PC-3 (cell line): ENCODE measurements at regions not wholly inside any gene's neighbourhood (a gene's known extent, or its start where the extent isn't known, plus 50 kb on each side); places are given as distances from the start of the nearest gene placed in this dataset.

Experiments
- ATAC-seq: fragments of 200-7000 bp; cut with Tn5 transposase; 2 replicates; pipeline ENCODE4 v1.9.1; 2020; ENCODE audit warnings: mild to moderate bottlenecking, moderate library complexity
- BruUV-seq: library from RNA; stranded (reverse); fragments of 400-500 nt; replicated peaks from 2 replicates; lab custom pipeline; 2021; lab: Mats Ljungman, UMichigan
- CTCF ChIA-PET: fragments of 300-600 bp; sonication (Branson Sonifier 250); formaldehyde crosslinking; loops from one replicate; lab custom pipeline; 2022; ENCODE audit warnings: antibody characterized with exemption; lab: Charles Lee
- POLR2A ChIA-PET: fragments of 300-600 bp; sonication (Branson Sonifier 250); formaldehyde crosslinking; loops from one replicate; lab custom pipeline; 2022; ENCODE audit warnings: antibody characterized with exemption; ENCODE audit not compliant: unreplicated experiment; lab: Charles Lee
- DNase-seq: peaks from one replicate; pipeline ENCODE4 v3.0.0-alpha.2; 2015
- H2AFZ ChIP-seq: fragments of 300-600 bp; sonication (generic); 2 replicates; pipeline ENCODE4 v1.6.0; 2016; ENCODE audit warnings: antibody characterized with exemption, low read length
- H3F3A ChIP-seq: fragments of 300-600 bp; sonication (generic); one replicate; pipeline ENCODE4 v1.6.0; 2017; ENCODE audit warnings: antibody characterized with exemption, low read length, control low read depth, mild to moderate bottlenecking; ENCODE audit not compliant: unreplicated experiment
- H3K27ac ChIP-seq: fragments of 300-600 bp; sonication (generic); 2 replicates; pipeline ENCODE4 v1.5.1; 2016; ENCODE audit warnings: mild to moderate bottlenecking, low read length
- H3K27me3 ChIP-seq: fragments of 300-600 bp; sonication (generic); 2 replicates; pipeline ENCODE4 v1.6.1; 2016; ENCODE audit warnings: low read length, mixed read lengths
- H3K36me3 ChIP-seq: fragments of 300-600 bp; sonication (generic); 2 replicates; pipeline ENCODE4 v1.6.1; 2016; ENCODE audit warnings: low read depth, mixed run types, low read length, mixed read lengths
- H3K4me1 ChIP-seq: fragments of 300-600 bp; sonication (generic); 2 replicates; pipeline ENCODE4 v1.5.1; 2016; ENCODE audit warnings: low read length; ENCODE audit not compliant: insufficient read depth
- H3K4me2 ChIP-seq: fragments of 300-600 bp; sonication (generic); 2 replicates; pipeline ENCODE4 v1.6.0; 2016; ENCODE audit warnings: low read length
- H3K4me3 ChIP-seq: fragments of 300-600 bp; sonication (generic); 2 replicates; pipeline ENCODE4 v1.5.1; 2016; ENCODE audit warnings: mild to moderate bottlenecking, low read length, mixed read lengths
- H3K79me2 ChIP-seq: fragments of 300-600 bp; sonication (generic); 2 replicates; pipeline ENCODE4 v1.6.1; 2017; ENCODE audit warnings: low read length, mixed read lengths
- H3K9ac ChIP-seq: fragments of 300-600 bp; sonication (generic); 2 replicates; pipeline ENCODE4 v1.6.0; 2016; ENCODE audit warnings: mild to moderate bottlenecking, low read length
- H3K9me2 ChIP-seq: fragments of 300-600 bp; sonication (generic); replicated peaks from 2 replicates; pipeline ENCODE4 v1.6.1; 2016; ENCODE audit warnings: mixed run types, low read length, mixed read lengths
- H3K9me3 ChIP-seq: fragments of 300-600 bp; sonication (generic); 2 replicates; pipeline ENCODE4 v1.6.1; 2016; ENCODE audit warnings: low read length, mixed read lengths
- H4K20me1 ChIP-seq: fragments of 300-600 bp; sonication (generic); 2 replicates; pipeline ENCODE4 v1.6.1; 2016; ENCODE audit warnings: low read length, mixed read lengths
- EZH2 ChIP-seq: fragments of 300-600 bp; sonication (generic); IDR thresholded peaks from one replicate; pipeline ENCODE4 v1.6.1; 2017; ENCODE audit warnings: antibody characterized with exemption, mild to moderate bottlenecking, low read length; ENCODE audit not compliant: unreplicated experiment
- EZH2phosphoT487 ChIP-seq: fragments of 300-600 bp; sonication (generic); IDR thresholded peaks from 2 replicates; pipeline ENCODE4 v1.6.1; 2018; ENCODE audit warnings: mild to moderate bottlenecking, antibody characterized with exemption, low read length, borderline replicate concordance
- intact Hi-C: fragments of 100-400 bp; cut with micrococcal nuclease; formaldehyde crosslinking; loops from 2 replicates; pipeline ENCODE4 v1.9.0; 2023
- TF ChIP-seq, protein P1 (sequence below): fragments of 300-600 bp; sonication (generic); conservative IDR thresholded peaks from 2 replicates; pipeline ENCODE4 v1.5.1; 2017; ENCODE audit warnings: antibody characterized with exemption, low read depth, mild to moderate bottlenecking, low read length

DNA sequence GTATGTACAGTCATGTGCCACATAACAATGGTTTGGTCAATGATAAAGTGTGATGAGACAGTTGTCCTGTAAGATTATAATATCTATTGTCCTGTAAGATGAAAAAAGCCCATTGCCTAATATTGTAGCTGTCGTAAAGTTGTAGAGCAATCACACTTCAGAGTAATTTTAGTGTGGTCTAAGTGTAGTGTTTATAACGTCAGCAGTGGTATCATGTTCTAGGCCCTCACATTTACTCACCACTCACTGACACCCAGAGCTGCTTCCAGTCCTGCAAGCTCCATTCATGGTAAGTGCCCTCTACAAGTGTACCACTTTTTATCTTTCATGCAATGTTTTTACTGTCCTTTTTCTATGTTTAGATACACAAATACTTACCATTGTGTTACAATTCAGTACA lies 259.9 kb upstream of the RAB4A start:
- DNase-seq = no peak
- TF ChIP-seq, protein P1, sequence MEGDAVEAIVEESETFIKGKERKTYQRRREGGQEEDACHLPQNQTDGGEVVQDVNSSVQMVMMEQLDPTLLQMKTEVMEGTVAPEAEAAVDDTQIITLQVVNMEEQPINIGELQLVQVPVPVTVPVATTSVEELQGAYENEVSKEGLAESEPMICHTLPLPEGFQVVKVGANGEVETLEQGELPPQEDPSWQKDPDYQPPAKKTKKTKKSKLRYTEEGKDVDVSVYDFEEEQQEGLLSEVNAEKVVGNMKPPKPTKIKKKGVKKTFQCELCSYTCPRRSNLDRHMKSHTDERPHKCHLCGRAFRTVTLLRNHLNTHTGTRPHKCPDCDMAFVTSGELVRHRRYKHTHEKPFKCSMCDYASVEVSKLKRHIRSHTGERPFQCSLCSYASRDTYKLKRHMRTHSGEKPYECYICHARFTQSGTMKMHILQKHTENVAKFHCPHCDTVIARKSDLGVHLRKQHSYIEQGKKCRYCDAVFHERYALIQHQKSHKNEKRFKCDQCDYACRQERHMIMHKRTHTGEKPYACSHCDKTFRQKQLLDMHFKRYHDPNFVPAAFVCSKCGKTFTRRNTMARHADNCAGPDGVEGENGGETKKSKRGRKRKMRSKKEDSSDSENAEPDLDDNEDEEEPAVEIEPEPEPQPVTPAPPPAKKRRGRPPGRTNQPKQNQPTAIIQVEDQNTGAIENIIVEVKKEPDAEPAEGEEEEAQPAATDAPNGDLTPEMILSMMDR = no peak
- no peak for TF ChIP-seq EZH2
- TF ChIP-seq EZH2phosphoT487 = no peak
- peaks cover 54% of the 10 kb centered on the region for H3K27me3 ChIP-seq
- H3F3A ChIP-seq = no peaks in the 10 kb centered on the region
- no peaks in the 10 kb centered on the region for H3K9me2 ChIP-seq
- H3K9ac ChIP-seq = no peak overlapping the region
- H2AFZ ChIP-seq = no peak overlapping the region
- intact Hi-C loops = no loop called here
- H3K27ac ChIP-seq = no peak overlapping the region
- no peaks in the 10 kb centered on the region for H3K79me2 ChIP-seq
- H4K20me1 ChIP-seq = no peaks in the 10 kb centered on the region
- BruUV-seq = no TSS peak
- no peak overlapping the region for H3K4me2 ChIP-seq
- POLR2A ChIA-PET = no interaction called here
- no peak overlapping the region for H3K4me3 ChIP-seq
- no peaks in the 10 kb centered on the region for H3K4me1 ChIP-seq
- no peaks in the 10 kb centered on the region for H3K9me3 ChIP-seq
- no peak for ATAC-seq
- CTCF ChIA-PET = no interaction called here
- H3K36me3 ChIP-seq = no peaks in the 10 kb centered on the region

DNA sequence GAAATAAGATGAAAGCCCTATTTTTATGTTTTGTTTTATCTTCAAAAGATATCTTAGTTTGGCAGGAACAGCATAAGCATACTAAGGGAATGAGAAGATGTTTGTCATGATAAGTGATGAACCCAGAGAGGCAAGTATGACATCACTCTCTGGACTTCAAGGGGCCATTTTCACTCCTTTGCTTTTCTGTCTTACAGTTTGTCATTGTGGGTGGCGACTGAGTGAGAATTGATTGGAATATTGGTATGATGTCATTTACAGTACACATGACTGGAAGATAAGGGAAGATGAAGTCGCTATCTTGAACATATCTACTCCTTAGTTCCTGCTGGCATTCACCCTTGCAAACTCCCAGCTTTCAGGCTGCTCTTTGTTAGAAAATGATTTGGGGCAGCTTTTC lies 258.1 kb upstream of the RAB4A start:
- TF ChIP-seq EZH2 (no peak), EZH2phosphoT487 (no peak)
- TF ChIP-seq, protein P1 = no peak
- Histone ChIP-seq H3K9ac (no peak overlapping the region), H3K27me3 (peaks cover 40% of the 10 kb centered on the region), H3K9me2 (no peaks in the 10 kb centered on the region), H3K4me3 (no peak overlapping the region), H4K20me1 (no peaks in the 10 kb centered on the region), H3K9me3 (no peaks in the 10 kb centered on the region), H3K4me2 (no peak overlapping the region), H3K4me1 (no peaks in the 10 kb centered on the region), H2AFZ (no peak overlapping the region), H3K79me2 (no peaks in the 10 kb centered on the region), H3K27ac (no peak overlapping the region), H3K36me3 (no peaks in the 10 kb centered on the region), H3F3A (no peaks in the 10 kb centered on the region)
- ATAC-seq = no peak
- DNase-seq = no peak
- intact Hi-C loops = no loop called here
- ChIA-PET POLR2A (no interaction called here), CTCF (no interaction called here)
- no TSS peak for BruUV-seq

DNA sequence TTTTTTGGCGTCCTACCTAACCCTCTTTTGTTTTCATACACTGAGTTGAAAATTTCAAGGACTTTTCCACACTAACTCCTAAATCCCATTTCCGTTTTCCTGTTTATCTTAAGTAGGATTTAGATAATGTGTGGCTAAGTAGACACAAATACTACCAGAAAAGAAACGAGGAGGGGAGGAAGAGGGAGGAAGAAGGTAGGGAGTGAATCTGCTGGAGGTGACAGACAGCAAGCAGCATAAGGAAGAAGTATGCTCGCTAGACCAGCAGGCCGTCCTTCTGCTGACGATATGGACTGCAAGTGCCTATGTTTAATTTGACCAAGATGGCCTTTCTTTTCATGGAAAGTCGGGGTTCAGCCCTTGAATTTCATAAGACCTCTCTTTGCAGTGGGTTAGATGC lies 256.9 kb upstream of the RAB4A start:
- Histone ChIP-seq H2AFZ (no peak overlapping the region), H3K4me1 (no peaks in the 10 kb centered on the region), H3K9ac (no peak overlapping the region), H3K4me2 (no peak overlapping the region), H3K27me3 (peaks cover 40% of the 10 kb centered on the region), H3K27ac (no peak overlapping the region), H3K9me2 (no peaks in the 10 kb centered on the region), H4K20me1 (no peaks in the 10 kb centered on the region), H3K79me2 (no peaks in the 10 kb centered on the region), H3F3A (no peaks in the 10 kb centered on the region), H3K36me3 (no peaks in the 10 kb centered on the region), H3K9me3 (no peaks in the 10 kb centered on the region), H3K4me3 (no peak overlapping the region)
- intact Hi-C loops = no loop called here
- TF ChIP-seq, protein P1 = no peak
- no peak for TF ChIP-seq EZH2phosphoT487
- TF ChIP-seq EZH2 = no peak
- CTCF ChIA-PET = no interaction called here
- POLR2A ChIA-PET = no interaction called here
- BruUV-seq = no TSS peak
- DNase-seq (no peak), ATAC-seq (no peak)
